ENCODE measurements at regions not wholly inside any gene's neighbourhood (a gene's known extent, or its start where the extent isn't known, plus 50 kb on each side); places are given as distances from the start of the nearest gene placed in this dataset.

DNA sequence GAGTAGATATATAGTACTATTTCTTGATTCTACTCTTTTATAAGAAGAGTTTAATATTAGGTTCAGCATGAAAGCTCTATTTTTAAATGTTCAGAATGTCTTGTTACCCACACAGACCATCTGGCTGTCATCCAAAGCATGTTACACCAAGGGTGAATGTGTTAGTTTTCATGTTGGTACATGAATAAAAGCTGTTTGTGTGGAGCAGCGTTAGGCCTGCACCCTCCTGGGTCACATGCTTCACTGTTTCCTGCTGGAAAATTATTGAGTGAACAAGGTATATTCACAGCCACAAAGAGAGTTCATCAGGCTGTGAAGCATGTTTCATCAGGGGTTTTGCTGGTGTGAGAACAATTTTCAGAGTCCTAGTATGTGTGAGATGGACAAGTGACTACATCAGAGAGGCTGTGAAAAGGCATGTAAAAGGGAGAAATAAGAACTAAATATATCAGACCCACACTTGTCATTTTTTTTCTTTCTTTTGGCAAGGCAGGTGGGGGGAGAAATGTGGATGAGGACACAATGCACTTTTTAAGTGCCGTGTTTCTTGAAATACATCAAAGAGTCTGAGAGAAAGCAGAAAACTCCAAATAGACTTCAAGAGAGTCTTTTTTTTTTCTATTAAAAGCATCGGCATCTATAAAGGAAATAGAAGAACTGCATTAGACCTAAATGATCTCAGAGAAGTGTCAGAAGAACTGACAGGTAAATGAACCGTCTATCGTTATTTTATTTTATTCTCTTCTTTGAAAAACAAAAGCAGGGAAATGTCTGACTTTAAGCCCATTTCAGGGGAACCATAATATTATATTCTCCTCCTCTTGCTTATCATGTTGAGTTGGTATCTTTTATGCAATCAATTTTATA, 2429.7 kb downstream of the PCDH7 start:
- DNase-seq, result no peak

DNA sequence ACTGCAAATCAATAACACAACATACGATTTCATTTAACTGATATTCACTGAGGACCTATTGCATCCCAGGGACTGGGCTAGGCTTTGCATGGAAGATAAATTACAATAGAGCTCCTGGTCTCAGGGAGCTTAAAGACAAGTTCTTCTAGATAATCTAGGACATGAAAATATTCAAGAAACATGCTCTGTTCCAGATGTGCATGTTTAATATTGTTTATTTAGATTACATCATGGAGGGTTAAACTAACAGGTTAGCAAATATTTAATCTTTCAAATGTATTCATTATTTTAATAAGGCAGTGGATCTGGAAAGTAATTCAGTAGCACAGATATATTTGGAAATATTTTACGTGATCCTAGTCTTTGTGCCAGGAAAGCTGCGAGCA, 2430.3 kb downstream of the PCDH7 start:
- DNase-seq, result no peak

DNA sequence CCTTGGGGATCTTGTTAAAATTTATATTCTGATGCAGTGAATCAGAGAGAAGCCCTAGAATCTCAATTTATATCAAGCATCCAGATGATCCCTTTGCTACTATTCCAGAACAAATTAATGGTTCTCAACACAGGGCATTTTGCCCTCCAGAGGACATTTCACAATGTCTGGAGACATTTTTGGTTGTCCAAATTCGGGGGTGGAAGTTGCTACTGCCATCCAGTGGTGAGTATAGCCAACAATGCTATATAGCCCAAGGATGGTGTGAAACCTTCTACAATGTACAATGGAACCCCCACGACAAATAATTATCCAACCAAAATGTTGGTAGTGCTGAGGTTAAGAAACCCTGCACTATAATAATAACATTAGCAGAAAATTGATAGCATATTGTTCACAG, 2440.0 kb downstream of the PCDH7 start:
- DNase-seq, result no peak

DNA sequence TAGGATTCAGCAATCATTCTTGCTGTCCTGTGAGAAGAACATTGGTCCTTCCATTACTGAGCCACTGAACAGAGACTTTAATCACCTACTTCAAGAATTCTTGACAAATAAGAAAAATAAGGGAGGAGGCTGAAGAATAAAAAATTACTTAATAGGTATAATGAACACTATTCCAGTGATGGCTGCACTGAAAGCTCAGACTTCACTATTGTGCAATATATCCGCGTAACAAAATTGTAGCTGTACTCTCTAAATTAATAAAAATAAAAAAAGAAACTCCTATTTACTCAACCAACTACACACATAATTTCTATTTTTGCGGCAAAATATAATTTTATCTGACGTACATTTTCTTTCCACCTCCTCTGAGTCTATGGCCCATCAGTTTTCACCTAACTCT, 2441.0 kb downstream of the PCDH7 start:
- no peak for DNase-seq

DNA sequence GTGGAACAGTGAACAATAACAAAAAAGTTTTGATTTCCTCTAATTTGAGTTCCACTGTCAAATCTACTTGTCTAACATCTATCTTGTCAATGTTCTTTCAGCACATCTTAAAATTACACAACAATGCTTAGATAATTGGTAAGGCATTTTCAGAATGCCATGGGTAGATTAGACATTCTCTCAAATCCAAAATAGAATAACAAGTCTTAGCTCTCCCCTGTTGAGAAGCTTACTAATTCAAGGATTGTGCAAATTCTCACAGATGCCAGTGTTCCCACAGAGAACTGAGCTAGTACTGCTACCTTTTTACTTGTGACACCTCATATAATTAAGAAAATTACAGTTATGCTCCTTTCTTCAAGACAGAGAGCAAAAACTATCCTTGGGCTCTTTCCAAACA, 2442.0 kb downstream of the PCDH7 start:
- DNase-seq, result no peak

DNA sequence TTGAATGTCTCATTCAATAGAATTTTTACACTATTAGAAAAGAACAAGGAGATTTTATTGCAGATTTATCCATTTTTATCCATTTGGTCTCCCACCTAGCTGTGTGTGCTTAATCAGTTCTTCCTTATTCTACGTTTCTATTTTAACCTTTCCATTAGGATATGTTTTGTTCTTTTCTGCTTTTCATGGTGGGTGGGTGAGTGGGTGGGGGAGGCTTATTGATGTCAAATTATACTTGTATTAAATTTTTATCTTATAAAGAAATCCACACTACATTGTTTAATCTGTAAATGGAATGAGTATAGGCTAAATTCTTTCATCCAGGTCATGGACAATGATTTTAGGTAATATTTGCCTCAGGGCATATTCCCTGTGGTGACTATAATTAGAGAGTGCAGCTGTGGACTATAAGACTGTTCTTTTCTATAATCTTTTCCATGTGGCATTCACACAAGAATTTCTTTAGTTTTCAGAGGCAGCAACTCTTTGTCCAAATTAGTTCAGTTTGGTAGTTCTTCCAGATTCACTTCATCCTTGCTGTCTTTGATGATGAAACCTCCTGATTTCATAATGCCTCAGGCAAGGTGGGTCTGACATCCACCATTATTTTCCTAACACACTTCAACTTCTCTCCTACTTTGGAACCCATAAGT, 2451.8 kb downstream of the PCDH7 start:
- DNase-seq, result no peak

DNA sequence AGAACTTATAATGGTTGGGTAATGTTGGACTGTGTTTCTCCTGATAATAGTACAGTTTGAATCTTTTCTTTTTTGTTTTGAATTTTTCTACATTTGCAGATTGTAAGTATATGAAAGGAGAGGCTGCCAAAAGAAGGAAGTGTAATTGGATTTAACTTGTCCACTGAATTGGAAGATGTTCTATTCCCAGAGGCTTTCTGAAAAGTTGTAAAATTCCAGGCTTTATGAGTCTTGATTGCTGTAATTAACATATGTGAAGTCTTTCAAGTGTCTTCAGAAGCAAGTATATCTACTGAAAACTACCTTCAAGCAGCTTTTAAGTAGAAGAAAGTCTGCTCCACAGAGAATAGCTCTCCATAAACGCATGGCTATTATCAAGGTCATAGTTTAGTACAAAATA, 2456.4 kb downstream of the PCDH7 start:
- DNase-seq, result no peak

DNA sequence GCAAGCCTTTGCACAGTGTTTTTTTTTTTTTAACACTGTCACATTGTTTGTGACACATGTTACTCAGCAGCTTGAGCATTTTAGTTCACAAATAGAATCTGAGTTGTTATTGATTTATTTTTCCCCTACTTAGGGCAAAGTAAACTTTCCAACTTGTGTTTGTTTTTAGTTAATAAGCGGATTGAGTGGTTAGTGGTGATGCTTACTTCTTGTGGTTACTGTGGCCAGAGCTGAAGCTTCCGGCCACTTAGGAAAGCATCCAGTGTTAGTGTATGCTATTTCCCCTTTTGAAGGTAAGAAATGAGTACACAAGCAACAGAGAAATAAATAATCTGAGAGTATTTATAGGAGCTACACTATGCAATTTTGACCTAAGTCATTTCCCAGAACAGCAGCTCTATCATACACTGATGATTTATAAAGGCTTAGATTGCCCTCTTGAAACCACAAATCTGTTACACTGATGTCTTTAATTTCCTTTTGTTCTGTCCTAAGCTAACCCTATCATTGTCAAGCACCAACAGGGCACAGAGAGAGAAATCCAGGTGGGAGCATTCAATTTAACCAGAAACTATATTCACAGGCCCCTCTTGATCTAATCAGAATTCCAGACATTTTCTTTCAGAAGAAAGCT, 2464.6 kb downstream of the PCDH7 start:
- DNase-seq, result no peak

DNA sequence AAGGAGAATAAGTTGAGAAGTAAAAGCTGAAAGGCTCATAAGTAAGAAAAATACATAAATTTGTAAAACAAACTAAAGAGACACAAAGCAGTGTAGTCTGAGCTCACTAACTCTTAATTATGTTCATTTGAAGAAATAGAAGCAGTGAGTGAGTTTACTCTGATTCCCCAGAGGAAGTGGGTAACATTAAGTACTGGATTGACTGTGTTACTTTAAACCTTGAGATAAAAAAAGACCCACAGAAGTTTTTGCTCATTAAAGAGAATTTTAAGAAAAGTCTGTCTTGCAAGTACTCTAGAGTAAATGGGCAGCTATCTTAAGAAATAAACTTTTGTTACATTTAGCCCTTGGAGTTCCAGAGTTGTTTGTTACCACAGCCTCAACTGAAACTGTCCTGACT, 2466.9 kb downstream of the PCDH7 start:
- DNase-seq, result no peak

DNA sequence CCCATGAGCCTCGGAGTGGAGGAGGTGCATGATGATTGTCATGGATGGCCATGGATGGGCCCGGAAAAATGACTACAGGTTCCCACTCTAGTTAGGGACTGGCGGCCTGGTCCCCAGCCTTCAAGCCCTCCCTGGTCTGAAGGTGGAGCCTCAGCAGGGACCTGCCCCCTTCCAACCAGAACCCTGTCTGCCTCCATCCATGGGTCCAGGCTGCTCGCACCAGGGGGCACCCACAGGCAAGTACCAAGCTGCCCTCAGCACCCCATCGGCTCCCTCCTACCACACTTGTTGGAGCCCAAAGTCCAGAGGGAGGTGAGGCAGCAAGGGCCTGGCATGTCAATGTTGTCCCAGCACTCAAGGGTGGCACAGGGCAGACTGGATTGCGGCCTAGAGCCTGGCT, 2468.6 kb downstream of the PCDH7 start:
- DNase-seq, result no peak

DNA sequence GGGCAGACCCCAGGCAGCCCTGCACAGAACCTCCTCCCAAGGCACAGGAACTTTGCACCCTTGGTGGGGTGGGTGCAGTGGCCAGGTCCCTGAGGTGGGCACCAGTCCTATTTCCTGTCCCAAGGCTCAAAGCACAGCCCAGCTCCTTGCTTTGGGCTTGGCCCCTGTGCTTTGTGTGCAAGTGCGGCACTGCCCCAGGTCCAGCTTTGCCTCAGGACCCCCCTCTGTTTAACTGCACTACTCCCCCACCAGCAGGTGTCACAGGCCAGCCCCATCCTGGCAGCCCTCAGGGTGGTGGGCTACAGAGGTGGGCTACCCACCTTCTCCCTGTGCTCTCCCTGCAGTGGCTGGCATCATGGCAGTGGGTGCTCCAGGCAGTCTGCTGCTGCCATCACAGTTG, 2469.0 kb downstream of the PCDH7 start:
- DNase-seq, result no peak

DNA sequence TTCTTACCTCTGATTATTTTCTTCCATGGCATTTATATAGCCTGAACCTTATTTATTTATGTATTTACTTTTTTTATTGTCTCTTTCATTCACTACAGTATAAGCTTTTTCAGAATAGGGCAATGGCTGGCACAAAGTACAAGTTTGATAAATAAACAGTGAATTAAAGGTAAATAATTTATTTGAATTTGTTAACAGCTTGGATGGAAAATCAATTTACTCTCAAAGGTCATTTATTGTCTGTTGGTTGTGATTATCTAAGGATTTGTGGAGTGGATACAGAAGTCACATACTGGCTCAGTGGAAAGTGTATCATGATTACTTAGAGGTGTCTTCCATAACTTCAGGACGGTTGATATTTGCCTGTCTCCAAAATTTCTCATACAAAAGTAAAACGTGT, 2472.9 kb downstream of the PCDH7 start:
- no peak for DNase-seq

DNA sequence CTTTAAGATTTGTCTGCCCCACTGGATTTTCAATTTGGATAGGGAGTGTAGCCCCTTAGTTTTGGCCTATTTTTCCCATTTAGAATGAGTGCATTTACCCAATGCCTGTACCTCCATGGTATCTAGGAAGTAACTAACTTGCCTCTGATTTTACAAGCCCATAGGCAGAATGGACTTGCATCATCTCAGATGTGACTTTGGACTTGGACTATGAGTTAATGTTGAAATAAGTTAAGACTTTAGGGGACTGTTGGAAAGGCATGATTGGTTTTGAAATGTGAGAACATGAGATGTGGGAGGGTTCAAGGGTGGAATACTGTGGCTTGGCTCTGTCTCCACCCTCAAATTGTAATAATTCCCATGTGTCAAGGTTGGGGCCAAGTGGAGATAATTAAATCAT, 2480.2 kb downstream of the PCDH7 start:
- no peak for DNase-seq

DNA sequence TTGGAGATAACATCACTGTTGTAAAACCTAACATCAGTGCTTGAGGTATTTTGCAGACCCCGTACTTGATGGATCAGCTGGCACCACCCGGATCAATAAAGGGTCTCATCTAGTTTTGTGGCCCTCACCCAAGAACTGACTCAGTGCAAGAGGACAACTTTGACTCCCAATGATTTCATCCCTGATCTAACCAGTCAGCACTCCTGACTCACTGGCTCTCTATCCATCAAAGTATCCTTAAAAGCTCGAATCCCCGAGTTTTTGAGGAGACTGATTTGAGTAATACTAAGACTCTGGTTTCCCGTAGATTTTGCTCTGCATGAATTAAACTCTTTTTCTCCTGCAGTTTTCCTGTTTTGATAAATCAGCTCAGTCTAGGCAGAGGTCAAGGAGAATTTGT, 2498.1 kb downstream of the PCDH7 start:
- no peak for DNase-seq

DNA sequence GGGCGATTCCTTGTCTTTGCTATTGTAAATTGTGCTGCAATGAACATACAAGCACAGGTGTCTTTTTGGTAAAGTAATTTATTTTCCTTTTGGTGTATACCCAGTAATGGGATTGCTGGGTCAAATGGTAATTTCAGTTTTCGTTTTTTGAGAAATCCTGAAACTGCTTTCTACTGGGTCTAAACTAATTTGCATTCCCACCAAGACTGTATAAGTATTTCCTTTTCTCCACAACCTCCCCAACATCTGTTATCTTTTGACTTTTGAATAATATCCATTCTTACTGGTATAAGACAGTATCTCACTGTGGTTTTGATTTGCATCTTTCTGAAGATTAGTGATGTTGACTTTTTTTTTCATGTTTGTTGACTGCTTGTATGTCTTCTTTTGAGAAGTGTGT, 2506.0 kb downstream of the PCDH7 start:
- DNase-seq, result no peak

DNA sequence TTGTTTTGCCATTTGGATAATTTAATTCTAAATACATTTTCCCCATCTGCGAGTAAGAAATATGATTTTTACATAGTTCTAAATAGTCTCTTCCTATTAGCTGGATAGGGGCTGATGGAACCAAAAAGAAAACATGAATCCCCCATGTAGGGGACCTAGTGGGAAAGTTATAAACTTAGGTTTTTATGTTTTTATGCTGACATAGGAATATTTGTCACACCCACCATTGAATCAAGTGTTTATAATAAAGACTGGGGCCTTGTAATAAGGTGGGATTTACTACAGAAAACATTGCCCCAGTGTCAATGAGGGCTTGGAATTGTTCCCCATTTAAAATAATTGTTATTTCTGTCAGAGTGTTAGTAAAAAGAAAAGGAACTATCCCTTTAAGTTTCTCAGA, 2506.6 kb downstream of the PCDH7 start:
- DNase-seq, result no peak

DNA sequence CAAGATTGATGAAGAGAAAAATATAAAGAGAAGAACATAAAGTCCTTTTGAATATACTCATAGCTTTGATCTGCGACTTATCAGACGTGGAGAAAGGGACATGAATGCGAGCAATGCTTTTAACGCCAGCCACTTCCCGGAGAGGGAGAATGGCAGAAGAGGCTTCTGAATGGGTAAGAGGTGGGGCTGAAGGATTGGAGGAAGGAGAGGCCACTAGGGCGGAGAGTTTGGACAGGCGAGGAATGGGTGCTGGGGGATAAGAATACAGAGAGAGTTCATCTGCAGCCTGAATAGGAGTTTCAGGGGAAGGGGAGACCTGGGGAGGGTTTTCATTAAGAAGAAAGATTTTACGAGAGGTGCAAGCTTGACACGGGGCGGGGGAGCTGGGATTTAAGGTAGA, 2534.9 kb downstream of the PCDH7 start:
- DNase-seq, result no peak

DNA sequence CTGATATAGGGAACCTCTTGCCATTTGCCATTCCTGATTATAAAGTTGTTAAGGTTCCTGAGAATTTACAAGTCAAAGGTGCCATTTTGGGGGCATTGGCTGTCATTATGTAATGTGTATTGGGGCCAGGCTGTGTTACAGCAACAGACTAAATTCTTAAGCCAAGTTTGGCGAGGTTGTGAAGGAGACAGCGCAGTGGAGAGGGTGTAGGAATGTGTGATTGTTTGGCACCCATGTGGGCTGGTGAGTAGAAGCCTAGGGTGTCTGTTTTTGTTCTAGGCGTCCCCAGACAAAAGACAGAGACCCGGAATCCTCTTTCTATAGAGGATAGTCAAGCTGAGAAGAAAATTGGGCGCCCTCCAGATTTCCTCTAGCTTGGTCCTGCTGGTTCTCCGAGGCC, 2535.3 kb downstream of the PCDH7 start:
- DNase-seq, result no peak

DNA sequence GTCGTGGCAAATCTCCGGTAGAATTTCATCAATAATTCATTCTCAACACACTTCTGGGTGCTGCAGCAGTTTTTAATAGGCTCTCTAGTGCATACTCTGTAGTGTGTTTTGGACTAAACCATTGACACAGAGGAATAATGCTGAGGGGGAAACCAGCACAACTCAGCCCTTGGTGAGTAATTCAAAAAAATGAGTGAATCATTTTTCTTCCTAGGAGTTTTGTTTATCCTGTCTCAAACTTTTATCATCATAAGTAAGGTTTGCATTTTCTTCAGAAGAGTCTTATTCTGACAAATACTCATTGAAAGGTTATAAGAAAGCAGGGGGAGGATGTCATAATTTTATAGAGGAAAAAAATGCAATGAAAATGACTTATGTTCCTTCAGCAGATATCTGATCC, 2542.7 kb downstream of the PCDH7 start:
- no peak for DNase-seq

DNA sequence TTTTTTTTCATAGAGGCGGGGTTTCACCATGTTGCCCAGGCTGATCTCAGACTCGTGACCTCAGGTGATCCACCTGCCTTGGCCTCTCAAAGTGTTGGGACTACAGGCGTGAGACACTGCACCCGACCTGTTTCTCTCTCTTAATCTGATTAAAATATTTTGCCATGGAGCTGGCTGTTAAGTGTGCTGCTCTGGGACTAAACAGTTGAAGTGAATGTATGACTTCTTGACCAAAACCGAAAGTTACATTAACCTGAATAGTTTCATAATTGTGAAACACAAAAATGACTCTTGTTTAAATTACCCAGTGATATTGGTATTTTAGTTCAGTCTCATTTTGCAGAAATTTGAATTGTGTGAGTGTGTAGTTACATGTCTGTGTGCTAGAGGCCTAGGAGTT, 2548.6 kb downstream of the PCDH7 start:
- DNase-seq, result no peak

DNA sequence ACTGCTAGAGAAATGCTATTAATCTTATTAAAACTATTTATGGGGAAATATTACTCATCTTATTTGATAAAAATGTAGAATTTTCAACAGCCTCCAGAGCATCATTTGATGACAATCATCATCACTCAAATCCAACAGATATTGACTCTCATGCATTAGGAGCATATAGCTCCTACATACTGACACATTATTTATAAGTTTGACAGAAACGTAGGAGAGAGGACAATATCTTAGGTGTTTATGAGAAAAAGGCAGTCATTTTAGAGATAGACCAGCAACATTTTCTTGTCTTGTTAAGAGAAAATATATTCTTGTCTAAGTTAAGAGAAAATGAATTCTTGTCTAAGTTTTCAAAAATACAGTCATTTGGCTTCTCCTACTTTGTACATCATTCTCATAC, 2550.2 kb downstream of the PCDH7 start:
- no peak for DNase-seq

DNA sequence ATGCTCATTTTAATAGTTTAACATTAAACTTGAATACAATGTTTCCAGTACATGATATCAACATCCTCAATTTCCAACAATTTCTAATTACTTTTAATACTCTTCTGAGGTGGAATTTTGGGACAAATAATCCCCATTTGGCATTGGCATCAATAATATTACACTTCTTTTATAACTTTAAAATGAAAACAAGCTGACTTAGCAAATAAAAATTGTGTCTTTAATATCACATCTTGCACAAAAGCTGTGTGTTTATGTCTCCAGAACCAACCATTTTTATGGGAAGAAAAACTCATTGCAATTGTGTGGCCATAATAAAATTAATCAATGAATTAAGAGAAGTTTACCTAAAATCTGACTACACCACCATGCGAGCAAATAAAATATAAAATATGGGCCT, 2552.6 kb downstream of the PCDH7 start:
- no peak for DNase-seq

DNA sequence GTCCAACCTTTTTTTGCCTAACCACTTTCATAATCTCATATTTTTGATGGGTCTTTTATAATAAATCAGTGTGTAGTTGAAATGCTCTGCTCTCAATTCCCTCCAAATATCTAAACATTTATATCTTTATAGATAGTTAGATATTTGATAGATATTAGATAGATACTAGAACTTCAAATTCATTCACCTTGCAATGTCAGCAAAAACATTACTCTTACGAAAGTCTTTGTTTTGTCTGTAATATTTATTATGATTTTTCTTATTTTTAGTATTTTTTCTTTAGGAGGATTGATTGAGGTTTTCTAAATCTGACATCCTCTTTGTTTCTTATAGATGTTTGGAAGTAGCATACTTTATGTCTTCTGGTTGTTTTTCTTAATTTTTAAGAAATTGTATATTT, 2563.6 kb downstream of the PCDH7 start:
- no peak for DNase-seq

DNA sequence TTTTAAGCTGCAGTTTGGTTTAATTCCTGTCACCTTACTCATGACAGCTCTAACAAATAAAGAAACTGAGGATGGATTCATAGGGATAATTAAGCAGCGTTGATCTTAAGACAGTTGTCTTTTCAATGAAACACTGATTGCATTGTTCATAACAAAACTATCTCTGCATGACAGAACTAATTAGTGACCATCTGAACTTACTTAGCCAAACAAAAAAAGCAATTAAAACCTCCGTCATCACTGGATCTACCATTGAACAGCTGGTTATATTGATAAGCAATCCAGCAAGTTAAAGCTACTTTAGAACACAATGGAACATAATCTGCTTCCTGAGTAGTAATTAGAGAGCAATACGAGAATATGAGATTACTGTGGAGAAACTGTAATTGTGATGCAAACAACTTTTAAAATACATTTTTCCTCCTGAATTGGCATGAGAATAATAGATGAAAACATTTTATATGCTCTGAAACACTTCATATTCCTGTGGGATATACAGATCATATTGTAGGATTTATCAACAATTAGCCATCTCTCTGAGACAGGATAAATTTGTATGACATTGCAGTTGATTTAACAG, 2576.8 kb downstream of the PCDH7 start:
- no peak for DNase-seq

All from NCI-H2171 treated with DMSO at 0.1 percent for 48 hours (cell line).